OCI-LY7 (cell line): ENCODE measurements at regions not wholly inside any gene's neighbourhood (a gene's known extent, or its start where the extent isn't known, plus 50 kb on each side); places are given as distances from the start of the nearest gene placed in this dataset.
"Not testable (repeated sequence)": the region's sequence is repeated elsewhere in the genome, so short reads cannot be mapped to it uniquely, and the experiment has no call there.

ENCODE experiments used
- CTCF ChIP-seq: fragments of 200-600 bp; sonication (generic); conservative IDR thresholded peaks from 2 replicates; pipeline ENCODE4 v1.5.1; 2014; ENCODE audit warnings: mild to moderate bottlenecking, antibody characterized with exemption, low read length, moderate library complexity, mixed read lengths
- EZH2phosphoT487 ChIP-seq: fragments of 200-600 bp; sonication (generic); IDR thresholded peaks from 2 replicates; pipeline ENCODE4 v1.6.1; 2018; ENCODE audit warnings: low read depth, borderline replicate concordance, mild to moderate bottlenecking, mixed run types, antibody characterized with exemption, low read length, moderate library complexity, mixed read lengths

GRCh38 chr4:49177847-49178246 is 191.8 kb downstream of the CWH43 start:
- TF ChIP-seq CTCF, EZH2phosphoT487: not testable (repeated sequence)
